SIG-M5 treated with dmso at 0.1 percent for 504 hours (cell line): ENCODE measurements at regions not wholly inside any gene's neighbourhood (a gene's known extent, or its start where the extent isn't known, plus 50 kb on each side); places are given as distances from the start of the nearest gene placed in this dataset.
A peak's percentile ranks its signal among the peaks of the same experiment; 100 is the strongest.
"Not testable (repeated sequence)": the region's sequence is repeated elsewhere in the genome, so short reads cannot be mapped to it uniquely, and the experiment has no call there.

Experiments
- DNase-seq: peaks from one replicate; lab custom pipeline; 2025; ENCODE audit not compliant: unreplicated experiment; lab: John Stamatoyannopoulos, UW

- no peak for DNase-seq
Measured at GRCh38 chrX:122268353-122268752, 915.7 kb upstream of the GRIA3 start.

GRCh38 chrX:122269243-122269781 is 914.8 kb upstream of the GRIA3 start:
- no peak for DNase-seq

GRCh38 chrX:122270809-122271494 is 913.1 kb upstream of the GRIA3 start:
- DNase-seq: no peak

GRCh38 chrX:122272011-122272410 is 912.1 kb upstream of the GRIA3 start:
- DNase-seq: no peak

- DNase-seq: no peak
Measured at GRCh38 chrX:122279746-122280145, 904.3 kb upstream of the GRIA3 start.

GRCh38 chrX:122299822-122300221 is 884.3 kb upstream of the GRIA3 start:
- not testable (repeated sequence) for DNase-seq

GRCh38 chrX:122301491-122301890 is 882.6 kb upstream of the GRIA3 start:
- no peak for DNase-seq

GRCh38 chrX:122303761-122304160 is 880.3 kb upstream of the GRIA3 start:
- DNase-seq: no peak

- no peak for DNase-seq
Measured at GRCh38 chrX:122344816-122345215, 839.3 kb upstream of the GRIA3 start.

GRCh38 chrX:122363112-122363795 is 820.8 kb upstream of the GRIA3 start:
- no peak for DNase-seq

- DNase-seq: not testable (repeated sequence)
Measured at GRCh38 chrX:122375533-122375932, 808.5 kb upstream of the GRIA3 start.

- no peak for DNase-seq
Measured at GRCh38 chrX:122389005-122389404, 795.1 kb upstream of the GRIA3 start.

GRCh38 chrX:122418758-122419157 is 765.3 kb upstream of the GRIA3 start:
- DNase-seq: peak; percentile 12

GRCh38 chrX:122421434-122422121 is 762.5 kb upstream of the GRIA3 start:
- DNase-seq: no peak

GRCh38 chrX:122422547-122422946 is 761.5 kb upstream of the GRIA3 start:
- DNase-seq: no peak

GRCh38 chrX:122434942-122435341 is 749.1 kb upstream of the GRIA3 start:
- no peak for DNase-seq

- DNase-seq: no peak
Measured at GRCh38 chrX:122439831-122440230, 744.2 kb upstream of the GRIA3 start.

GRCh38 chrX:122440832-122441231 is 743.2 kb upstream of the GRIA3 start:
- no peak for DNase-seq

- no peak for DNase-seq
Measured at GRCh38 chrX:122441451-122441850, 742.6 kb upstream of the GRIA3 start.

GRCh38 chrX:122445466-122445865 is 738.6 kb upstream of the GRIA3 start:
- DNase-seq: no peak

GRCh38 chrX:122464341-122464740 is 719.7 kb upstream of the GRIA3 start:
- DNase-seq: no peak

GRCh38 chrX:122475306-122475705 is 708.8 kb upstream of the GRIA3 start:
- DNase-seq: no peak
